GM18517 (cell line): ENCODE measurements at regions not wholly inside any gene's neighbourhood (a gene's known extent, or its start where the extent isn't known, plus 50 kb on each side); places are given as distances from the start of the nearest gene placed in this dataset.

Experiments used
- ATAC-seq: cut with Tn5 transposase; IDR thresholded peaks from one replicate; pipeline ENCODE4 v1.9.1; 2021; ENCODE audit warnings: mild to moderate bottlenecking, moderate library complexity; ENCODE audit not compliant: unreplicated experiment

DNA sequence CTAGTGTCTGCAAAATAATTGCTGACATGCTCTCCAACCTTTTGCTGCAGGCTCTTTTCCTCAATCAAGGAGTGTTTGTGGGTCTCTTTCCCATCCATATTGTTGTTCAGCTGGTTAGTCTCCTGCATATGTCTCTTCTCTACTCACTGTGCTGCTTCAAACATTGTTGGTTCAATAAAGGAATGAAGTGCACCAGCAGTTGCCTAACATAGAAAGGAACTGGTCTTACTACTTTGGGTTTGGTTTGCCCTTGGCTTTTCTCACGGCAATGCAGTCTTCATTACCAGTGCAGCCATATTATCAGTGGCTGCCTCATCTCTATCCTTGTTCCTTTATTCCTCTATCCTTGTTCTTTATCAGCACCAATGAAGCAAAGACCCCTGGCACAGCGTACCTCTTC is 169.7 kb upstream of the TPK1 start:
- no peak for ATAC-seq

GRCh38 chr7:144997512-144997911 is 161.7 kb upstream of the TPK1 start:
- no peak for ATAC-seq

- no peak for ATAC-seq
These were observed 159.6 kb upstream of the TPK1 start for GRCh38 chr7:144995495-144995894.

- ATAC-seq, result no peak
These were observed 155.2 kb upstream of the TPK1 start for GRCh38 chr7:144991041-144991440.

DNA sequence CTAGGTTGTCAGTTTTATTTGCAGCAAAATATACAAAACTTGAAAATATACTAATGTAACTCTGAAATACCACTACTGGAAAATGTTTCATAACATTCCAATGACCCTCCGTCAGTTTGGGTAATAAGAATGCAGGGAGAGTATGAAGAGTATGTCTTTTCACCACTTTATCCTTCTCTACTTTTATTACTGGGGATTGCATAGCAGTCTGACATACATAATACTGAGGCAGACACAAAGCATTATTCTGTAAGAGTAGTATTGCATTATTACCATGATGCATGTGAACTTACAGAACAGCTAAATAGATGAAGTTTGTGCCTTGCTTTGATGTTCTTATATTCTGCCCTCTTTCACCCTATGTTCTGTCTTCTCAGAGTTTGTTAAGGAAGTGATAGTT is 151.8 kb upstream of the TPK1 start:
- ATAC-seq, result no peak

DNA sequence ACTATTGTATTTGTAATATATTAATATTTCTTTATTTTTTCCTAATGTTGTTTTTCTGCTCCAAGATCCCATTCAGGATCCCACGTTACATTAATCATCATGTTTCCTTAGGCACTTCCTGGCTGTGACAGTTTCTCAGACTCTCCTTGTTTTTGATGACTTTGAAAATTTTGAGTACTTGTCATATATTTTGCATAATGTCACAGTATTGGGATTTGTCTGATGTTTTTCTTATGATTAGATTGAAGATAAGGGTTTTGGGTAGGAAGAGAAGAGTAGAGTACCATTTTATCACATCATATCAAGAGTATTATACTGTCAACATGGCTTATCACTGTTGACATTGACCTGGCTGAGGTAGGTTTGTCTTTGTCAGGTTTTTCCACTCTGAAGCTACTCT is 146.3 kb upstream of the TPK1 start:
- no peak for ATAC-seq

- no peak for ATAC-seq
These were observed 140.0 kb upstream of the TPK1 start for GRCh38 chr7:144975882-144976281.

DNA sequence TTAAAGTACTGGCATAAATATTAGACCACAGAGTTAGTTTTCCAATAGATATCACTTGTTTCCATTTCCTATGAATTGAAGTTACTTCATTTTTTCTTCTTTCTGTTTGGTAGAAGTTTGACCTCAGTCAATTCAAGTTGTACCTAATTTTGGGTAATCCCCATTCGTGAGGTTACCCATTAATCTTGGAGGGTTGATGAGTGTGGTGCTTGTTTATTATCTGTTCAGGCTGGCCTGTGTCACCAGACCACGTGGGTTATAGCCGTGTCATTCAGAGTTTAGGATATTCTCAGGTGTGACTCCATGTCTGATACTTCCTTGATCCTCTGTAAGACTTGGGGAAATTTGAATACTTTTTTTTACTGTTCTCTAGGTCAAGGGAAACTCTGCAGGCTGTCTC is 133.9 kb upstream of the TPK1 start:
- no peak for ATAC-seq

- no peak for ATAC-seq
These were observed 124.9 kb upstream of the TPK1 start for GRCh38 chr7:144960763-144961162.

- no peak for ATAC-seq
These were observed 122.1 kb upstream of the TPK1 start for GRCh38 chr7:144957998-144958397.

- no peak for ATAC-seq
These were observed 119.6 kb upstream of the TPK1 start for GRCh38 chr7:144955422-144955821.

GRCh38 chr7:144941127-144941526 is 105.3 kb upstream of the TPK1 start:
- ATAC-seq, result no peak

DNA sequence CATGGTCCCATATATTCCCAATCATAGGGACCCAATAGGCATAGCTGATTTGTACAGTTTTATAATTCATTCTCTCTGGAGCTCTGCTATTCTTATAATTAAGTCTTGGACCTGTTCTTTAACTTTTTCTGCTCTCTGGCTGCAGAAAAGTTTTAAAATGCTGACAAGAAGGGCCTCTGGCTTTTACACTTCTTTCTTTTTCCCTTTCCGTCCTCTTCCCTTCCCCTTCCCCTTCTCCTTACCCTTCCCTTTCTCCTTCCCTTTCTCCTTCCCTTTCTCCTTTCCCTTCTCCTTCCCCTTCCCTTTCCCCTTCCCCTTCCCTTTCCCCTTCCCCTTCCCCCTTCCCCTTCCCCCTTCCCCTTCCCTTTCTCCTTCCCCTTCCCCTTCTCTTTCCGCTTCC is 101.3 kb upstream of the TPK1 start:
- ATAC-seq, result no peak

- ATAC-seq, result no peak
These were observed 100.5 kb upstream of the TPK1 start for GRCh38 chr7:144936314-144936713.

GRCh38 chr7:144910411-144910810 is 74.6 kb upstream of the TPK1 start:
- ATAC-seq, result no peak

DNA sequence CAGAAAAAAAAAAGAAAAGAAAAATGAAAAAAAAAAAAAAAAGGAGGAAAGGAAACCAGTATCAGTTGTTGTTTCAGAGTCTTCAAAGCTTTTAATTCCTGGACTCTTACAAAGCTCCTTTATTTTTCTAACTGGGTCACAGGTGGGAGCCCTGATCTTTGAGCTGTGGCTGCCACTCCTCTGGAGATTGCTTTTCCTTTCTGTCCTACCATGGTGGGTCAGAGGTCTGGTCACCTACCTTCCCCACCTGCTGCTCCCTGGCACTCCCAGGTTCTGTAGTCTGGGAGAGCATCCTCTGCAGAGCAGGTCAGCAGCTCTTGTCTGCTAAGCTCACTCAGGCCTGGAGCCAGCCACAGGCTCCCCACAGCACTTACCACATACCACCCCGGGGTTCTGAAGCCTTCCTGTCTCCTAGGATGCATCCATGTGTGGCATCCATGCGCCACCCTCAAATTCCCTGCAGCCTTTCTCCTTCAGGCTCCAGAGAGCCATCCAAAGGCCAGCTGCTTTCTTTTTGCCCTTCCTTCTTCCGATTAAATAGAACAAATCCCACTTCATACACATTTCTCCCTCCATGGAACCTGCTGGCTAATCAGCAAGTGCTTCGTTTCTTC is 73.2 kb upstream of the TPK1 start:
- no peak for ATAC-seq

GRCh38 chr7:144908324-144908723 is 72.5 kb upstream of the TPK1 start:
- ATAC-seq, result no peak

DNA sequence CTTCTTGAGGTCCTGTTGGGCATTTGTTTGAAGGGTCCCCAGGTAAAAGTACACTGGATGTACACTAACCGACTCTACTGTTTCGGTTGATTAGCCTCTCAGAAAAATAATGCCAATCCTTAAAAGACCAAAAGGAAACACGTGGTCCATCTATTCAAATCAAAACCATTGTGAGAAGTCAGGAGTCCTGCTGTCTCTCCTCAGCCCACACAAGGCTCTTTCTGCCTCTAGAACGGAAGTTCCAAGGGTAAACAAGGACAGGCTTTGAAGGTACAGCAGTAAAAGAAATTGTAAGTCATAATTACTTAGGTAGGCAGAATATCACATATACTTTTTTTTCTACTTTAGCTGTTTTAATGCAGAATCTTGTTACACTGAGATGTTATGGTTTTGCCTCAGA is 71.7 kb upstream of the TPK1 start:
- peak; percentile 90 for ATAC-seq

DNA sequence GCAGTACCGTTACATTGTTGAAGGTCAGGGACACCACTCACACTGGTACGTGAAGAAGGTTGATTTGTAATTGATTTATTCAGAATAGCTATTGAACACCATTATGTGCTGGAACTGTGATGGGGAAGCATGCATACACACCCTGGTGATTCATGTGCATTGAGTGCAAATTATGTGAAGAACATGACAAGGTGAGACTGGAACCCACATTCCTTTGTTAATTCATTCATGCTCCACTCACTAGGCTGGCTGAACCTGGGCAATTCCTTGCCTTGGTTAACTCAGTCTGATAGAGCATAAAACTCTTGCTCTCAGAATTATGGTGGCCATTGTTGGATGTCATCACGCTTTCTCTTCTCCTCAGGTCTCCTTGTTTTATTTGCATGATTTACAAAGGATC is 67.3 kb upstream of the TPK1 start:
- ATAC-seq, result no peak

- no peak for ATAC-seq
These were observed 56.9 kb upstream of the TPK1 start for GRCh38 chr7:144892761-144893160.
